ENCODE measurements at regions not wholly inside any gene's neighbourhood (a gene's known extent, or its start where the extent isn't known, plus 50 kb on each side); places are given as distances from the start of the nearest gene placed in this dataset.
"Not testable (repeated sequence)": the region's sequence is repeated elsewhere in the genome, so short reads cannot be mapped to it uniquely, and the experiment has no call there.

DNA sequence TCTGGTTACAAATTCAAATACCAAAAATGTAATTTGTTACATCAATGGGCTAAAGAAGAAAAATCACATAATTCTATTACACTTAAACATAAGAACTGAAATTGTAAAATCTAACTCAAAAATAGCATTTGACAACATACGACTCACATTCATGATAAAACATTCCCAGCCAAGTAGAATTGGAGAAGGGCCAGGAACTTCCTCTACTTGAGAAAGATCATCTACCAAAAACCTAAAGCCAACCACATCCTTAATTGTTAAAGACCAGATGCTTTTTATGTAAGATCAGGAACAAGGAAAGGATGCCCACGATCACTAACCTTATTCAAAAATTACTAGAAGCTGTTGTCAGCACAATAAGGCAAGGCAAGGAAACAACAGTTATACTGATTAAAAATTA lies 1819.8 kb upstream of the C9orf72 start:
- no peak for FAIRE-seq
- DNase-seq (ENCODE audit: insufficient read length, low spot score): no peak

DNA sequence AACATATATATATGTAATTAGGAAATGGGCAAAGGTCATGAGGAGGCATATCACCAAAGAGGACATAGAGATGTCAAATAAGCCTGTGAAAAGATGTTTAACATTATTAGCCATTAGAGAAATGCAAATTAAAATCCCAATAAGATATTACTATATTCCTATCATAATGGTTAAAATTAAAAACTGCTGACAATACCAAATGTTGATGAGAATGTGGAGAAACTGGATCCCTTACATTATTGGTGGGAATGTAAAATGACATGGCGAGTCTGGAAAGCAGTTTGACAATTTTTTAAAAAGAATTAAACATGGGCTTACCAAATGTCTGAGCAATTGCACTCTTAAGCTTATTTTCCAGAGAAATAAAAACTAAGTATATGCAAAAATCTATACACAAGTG lies 1821.6 kb upstream of the C9orf72 start:
- FAIRE-seq (no peak), DNase-seq (ENCODE audit: insufficient read length, low spot score) (no peak)

DNA sequence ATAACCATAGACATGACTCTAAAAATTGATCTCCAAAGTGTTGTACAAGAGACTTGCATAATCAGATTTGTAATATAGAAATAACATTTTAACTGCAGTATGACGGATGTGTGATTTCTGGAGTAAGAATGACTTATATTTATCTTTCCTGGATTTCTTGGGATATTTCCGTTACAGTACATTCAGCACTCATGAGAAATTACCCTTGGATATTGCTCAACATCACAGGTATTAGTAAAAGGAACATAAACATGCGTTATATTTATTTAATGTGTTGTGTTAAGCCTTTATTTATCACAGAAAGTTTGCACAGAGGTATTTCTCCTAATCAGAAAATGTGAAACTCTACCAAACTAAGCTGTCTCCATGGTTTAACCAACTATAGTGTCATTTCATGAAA lies 1823.9 kb upstream of the C9orf72 start:
- no peak for FAIRE-seq
- no peak for DNase-seq (ENCODE audit: insufficient read length, low spot score)

DNA sequence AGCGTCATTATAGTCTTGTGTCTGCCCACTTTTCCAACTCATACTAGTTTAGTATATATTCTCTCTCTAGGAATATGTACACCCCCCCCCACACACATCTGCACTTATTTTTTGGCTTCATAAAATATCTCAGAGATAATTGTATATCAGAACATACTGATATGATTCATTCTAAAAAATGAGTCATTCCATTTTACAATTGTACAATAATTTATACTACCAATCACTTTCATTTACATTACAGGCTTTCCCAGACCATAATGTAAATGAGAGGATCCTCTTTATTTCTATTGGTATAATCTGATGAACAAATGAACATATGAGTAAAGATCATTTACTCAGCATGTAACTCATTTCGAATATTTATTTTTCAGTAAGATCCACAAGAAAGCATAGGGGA lies 1842.9 kb upstream of the C9orf72 start:
- FAIRE-seq: no peak

DNA sequence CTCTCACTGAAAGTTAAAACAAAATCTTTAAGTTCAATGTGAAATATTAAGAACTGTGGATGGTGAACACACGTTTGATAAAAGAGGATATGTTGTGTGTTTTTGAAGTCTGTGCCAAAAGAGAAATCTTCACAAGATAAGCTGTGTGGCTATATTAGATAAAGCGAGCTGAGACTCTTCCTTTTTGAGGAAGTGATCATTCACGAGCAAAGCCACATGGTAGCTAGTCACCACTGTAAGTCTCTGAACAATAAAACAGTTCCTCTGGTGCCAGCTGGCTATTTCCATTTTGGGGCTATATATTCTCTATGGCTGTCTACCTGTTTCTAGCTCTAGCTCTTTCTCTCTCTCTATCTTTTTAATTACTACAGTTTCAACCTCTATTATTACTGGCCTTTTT lies 1849.2 kb upstream of the C9orf72 start:
- DNase-seq (ENCODE audit: insufficient read length, low spot score) (no peak), FAIRE-seq (no peak)

More for the DNA sequence above, 1842.9 kb upstream of the C9orf72 start:
- no peak for DNase-seq (ENCODE audit: insufficient read length, low spot score)

DNA sequence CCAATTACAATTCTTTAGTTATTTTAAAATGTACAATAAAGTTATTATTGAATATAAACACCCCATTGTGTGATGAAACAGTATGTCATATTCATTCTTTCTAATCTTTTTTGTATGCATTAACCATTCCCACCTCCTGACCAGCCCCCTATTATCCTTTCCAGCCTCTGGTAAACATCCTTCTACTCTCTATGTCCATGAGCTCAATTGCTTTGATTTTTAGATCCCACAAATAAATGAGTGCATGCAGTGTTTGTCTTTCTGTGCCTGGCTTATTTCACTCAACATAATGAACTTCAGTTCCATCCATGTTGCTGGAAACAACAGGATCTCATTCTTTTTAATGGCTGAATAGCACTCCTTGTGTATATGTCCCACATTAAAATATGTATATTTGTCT lies 1858.9 kb upstream of the C9orf72 start:
- FAIRE-seq (no peak), DNase-seq (ENCODE audit: insufficient read length, low spot score) (no peak)

DNA sequence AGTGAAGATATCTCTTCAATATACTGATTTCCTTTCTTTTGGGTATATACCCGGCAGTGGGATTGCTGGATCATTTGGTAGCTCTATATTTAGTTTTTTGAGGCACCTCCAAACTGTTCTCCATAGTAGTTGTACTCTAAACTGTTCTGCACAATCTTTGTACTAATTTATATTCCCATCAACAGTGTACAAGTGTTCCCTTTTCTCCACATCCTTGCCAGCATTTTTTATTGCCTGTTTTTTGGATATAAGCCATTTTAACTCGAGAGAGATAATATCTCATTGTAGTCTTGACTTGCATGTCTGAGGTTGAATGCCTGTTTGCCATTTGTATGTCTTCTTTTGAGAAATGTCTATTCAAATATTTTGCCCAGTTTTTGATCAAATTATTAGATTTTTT lies 1859.4 kb upstream of the C9orf72 start:
- not testable (repeated sequence) for DNase-seq (ENCODE audit: insufficient read length, low spot score); FAIRE-seq

DNA sequence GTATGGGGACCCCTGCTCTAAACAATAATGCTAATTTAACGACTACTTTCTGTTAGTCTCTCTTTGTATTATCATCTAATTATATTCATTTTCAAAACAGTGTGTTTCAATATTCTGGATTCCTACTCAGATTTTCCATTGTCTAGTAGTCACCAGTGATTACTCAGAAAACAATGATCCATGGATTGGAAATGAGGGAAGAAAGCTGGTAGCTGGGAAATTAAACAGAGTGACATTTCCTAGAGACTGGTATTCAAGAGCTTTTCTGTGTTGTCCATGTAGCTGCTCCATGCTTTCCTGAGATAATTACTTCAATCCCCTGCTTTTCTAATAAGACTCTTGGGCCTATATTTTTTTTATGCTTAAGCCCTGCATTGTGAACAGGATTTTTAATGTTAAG lies 1862.1 kb upstream of the C9orf72 start:
- FAIRE-seq: no peak
- DNase-seq (ENCODE audit: insufficient read length, low spot score): no peak

DNA sequence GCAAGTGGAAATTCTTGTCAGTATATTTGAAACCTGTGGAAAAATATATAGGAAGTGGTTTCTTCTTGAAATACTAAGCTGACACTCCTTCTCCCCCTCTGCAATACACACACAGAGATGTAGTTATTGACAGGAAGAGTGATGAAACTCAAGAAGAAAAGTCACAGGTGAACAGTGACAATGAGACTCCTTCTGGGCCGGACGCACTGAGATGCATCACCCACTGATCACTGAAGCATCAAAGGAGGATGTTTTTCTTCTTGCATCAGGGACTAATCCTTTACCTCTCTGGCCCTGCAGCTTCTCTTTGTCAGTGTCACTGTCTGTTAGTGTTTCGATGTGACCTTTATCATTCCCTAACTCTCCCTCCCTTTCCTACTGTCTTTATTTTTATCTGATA lies 1864.2 kb upstream of the C9orf72 start:
- no peak for FAIRE-seq

DNA sequence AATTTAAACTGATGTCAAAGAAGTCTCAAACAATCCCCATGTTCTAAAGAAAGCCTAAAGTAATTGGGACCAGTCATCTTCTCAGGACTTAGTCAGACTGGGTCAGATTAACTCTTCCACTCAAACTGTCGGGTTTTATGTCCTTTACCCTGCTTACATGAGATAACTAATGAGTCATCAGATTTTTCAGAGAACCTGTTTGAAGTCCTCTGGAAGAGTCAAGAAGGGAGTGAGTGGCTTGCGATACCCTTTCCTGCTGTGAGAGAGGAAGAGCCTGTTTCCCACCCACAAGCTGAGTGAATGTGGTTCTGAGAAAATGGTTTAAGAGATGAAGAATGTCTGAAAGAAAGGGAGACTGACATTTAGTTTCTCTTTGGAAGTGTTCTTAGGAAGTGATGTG lies 1866.7 kb upstream of the C9orf72 start:
- FAIRE-seq: no peak
- DNase-seq (ENCODE audit: insufficient read length, low spot score): no peak

More for the DNA sequence above, 1864.2 kb upstream of the C9orf72 start:
- no peak for DNase-seq (ENCODE audit: insufficient read length, low spot score)

DNA sequence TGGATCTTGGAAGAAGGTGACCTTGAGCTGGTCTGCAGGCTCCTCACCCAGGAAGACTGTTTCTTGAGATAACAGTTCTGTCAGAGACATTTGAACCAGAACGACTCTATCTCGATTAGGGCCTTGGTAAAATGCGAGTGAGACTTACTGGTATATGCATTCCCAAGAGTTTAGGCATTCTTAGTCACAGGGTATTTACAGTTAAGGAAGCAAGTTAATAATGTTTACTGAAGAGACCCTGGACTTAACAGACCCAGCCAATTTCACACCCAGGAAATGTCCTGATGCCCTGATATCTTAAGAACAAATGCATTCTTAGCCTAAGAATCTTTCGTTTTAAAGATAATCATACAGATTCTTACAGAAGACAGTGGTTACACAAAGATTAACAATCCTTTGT lies 1867.2 kb upstream of the C9orf72 start:
- DNase-seq (ENCODE audit: insufficient read length, low spot score): no peak
- no peak for FAIRE-seq

DNA sequence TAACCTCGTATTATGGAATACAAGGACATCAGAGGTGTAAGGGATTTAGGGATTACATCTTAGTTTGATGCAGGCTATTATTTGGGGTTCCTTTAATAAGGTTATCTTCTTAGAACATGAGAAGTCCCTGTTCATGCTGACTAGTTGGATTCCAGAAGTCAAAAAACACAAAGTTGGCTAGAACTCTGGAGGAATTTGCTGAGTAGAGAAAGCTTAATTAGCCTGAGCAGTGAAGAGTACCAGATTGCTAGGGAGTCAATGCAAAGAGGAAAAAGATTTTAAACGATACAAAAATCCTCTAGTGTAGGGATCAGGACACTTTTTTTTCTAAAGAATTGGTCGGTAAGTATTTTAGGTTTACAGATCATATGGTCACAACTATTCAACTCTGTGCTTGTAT lies 1872.5 kb upstream of the C9orf72 start:
- DNase-seq (ENCODE audit: insufficient read length, low spot score) (no peak), FAIRE-seq (no peak)

DNA sequence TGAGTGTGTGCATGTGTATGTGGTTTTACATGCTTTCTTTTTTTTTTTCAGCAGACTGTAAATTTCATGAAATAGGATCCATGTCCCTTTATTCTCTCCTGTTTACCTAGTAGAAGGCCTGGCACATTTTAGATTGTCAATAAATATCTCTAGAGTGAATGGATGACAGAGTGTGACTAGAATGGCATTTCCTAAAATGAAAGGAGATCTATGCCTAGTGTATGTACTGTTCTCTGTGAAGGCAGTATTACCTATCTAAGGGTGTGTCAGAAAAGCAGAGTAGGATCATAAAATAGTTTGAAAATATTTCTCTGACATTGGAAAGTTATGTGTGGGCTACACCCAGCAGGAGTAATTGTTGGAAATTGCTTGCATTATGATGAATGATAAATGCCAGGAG lies 1876.0 kb upstream of the C9orf72 start:
- FAIRE-seq (no peak), DNase-seq (ENCODE audit: insufficient read length, low spot score) (no peak)

DNA sequence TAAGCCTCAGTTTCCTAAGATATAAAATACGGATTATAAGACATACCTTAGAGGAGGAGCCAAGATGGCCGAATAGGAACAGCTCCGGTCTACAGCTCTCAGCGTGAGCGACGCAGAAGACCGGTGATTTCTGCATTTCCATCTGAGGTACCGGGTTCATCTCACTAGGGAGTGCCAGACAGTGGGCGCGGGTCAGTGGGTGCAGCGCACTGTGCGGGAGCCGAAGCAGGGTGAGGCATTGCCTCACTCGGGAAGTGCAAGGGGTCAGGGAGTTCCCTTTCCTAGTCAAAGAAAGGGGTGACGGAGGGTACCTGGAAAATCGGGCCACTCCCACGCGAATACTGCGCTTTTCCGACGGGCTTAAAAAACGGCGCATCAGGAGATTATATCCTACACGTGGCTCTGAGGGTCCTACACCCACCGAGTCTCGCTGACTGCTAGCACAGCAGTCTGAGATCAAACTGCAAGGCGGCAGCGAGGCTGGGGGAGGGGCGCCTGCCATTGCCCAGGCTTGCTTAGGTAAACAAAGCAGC lies 1877.1 kb upstream of the C9orf72 start:
- not testable (repeated sequence) for DNase-seq (ENCODE audit: insufficient read length, low spot score); FAIRE-seq

DNA sequence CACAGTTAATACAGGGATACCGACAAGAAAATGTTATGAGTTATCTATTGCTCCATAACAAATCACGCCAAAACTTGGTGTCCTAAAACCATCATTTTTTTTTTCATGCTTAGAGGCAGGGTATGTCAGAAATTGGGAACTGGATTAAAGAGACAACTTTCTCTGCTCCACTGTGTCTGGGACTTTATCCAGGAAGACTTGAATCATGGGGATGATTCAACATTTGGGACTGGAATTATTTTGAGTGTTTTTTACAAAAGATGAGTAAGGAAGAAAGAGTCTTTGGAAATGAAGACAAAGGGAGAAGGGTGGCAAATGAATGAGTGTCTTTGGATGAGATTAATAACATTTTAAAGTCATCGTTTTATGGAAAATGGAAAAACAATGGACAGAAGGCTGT lies 1883.7 kb upstream of the C9orf72 start:
- DNase-seq (ENCODE audit: insufficient read length, low spot score) (no peak), FAIRE-seq (no peak)

DNA sequence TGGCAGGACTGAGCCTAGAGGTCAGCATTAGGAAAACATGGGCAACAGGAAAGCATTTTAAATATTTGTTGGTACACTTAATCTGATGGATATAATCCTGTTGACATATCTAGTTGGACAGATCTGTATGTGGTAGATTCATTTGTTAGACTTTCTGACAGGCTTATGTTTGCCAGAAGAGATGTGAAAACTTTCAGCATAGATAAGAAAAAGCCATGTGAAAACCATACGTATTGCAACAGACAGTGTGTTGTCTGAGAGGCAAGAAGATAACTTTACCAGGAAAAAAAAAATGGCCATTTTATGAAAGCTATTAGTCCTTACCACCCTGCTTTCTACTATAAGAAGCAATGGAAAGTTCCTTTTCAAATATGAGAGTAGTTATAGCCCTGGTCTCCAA lies 1902.2 kb upstream of the C9orf72 start:
- FAIRE-seq (no peak), DNase-seq (ENCODE audit: insufficient read length, low spot score) (no peak)

DNA sequence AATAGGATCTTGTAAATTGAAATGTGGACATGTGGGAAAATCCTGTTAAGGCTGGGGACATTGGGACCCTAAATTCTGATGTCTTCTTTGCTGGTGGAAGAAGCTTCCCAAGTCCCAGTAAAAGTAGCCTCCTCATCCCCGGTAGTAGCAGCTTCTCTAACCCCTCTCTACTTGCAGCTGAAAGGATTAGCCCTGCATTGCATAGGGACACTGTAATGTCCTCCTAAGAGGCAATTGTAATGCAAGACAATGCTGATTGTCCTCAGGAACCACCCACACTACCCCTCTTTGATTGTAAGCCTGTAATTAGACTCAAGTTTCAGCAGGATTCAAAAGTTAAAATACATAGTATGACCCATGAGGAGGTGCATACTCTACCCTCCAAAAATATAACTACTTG lies 1938.4 kb upstream of the C9orf72 start:
- DNase-seq (ENCODE audit: insufficient read length, low spot score) (no peak), FAIRE-seq (no peak)

DNA sequence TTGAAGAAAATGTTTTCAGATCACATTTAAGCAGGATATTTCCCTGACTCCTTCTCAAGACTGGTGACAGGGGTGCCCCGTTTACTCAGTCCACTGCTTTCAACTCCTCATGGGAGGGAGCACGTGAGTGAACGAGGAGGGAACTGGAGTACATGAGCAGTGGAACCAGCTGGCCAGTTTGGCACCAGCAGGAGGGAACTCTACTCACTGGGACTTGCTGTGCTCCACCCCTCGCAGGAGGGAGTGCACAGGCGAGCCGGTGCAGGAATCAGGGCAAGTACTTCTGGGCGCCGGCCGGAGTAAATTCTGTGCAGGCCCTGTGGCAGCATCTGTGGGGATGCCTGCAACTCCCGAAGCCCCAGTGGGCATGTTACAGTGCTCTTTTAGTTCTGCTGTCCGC lies 1941.1 kb upstream of the C9orf72 start:
- DNase-seq (ENCODE audit: insufficient read length, low spot score) (no peak), FAIRE-seq (no peak)

DNA sequence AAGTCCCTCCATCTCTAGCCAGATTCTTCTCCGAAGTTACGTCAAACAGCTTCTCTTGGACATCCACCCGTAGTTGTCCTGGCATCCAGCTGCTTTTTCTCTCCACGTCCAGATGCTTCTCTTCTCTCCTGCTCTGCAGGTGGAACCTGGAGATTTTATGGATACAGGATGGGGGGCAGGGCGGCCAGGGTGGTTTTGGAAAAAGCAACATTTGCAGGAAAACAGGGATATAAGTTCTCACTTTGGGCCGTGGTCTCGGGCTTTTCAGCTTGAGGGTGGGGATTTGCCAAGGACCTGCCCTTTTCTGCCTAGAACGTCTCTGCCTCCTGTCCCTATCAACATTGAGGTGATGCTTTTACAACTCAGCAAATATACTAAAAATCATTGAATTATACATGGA lies 1941.6 kb upstream of the C9orf72 start:
- DNase-seq (ENCODE audit: insufficient read length, low spot score) (no peak), FAIRE-seq (no peak)

DNA sequence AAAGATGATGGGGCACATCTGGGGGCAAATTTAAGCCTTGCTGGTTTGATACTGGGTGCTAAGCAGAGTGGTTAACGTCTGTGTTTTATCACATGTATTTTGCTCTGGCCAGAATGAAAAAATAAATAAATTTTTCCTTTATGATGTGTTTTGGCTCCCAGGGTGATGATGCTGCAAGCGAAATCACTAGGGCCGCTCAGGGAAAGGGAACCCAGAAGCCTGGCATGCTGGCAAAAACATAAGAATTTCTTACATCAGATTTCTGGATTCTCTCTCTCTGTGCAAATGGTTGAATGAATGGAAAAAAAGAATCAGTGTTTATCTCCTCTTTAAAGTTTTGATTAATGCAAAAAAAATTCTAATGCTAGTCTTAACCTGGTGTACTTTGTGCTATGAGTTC lies 1975.2 kb upstream of the C9orf72 start:
- DNase-seq (ENCODE audit: insufficient read length, low spot score) (no peak), FAIRE-seq (no peak)

DNA sequence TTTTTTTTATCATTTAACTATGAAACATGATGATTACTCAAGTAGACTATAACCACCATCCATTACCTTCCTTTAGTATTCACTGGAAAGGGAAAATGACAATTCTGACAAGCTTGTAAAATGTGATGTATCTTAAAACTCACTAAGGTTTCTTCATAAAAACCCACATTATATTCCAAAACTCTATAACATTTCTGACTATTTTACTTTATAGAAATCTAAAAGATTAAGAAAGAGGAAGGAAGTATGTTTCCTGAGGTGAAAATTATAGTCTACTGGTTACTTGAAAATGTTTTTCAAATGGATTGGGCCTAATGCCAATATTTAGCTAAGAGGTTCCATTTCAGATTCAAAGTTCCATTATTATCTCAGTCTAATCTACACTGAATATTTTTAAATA lies 1982.2 kb upstream of the C9orf72 start:
- no peak for FAIRE-seq

DNA sequence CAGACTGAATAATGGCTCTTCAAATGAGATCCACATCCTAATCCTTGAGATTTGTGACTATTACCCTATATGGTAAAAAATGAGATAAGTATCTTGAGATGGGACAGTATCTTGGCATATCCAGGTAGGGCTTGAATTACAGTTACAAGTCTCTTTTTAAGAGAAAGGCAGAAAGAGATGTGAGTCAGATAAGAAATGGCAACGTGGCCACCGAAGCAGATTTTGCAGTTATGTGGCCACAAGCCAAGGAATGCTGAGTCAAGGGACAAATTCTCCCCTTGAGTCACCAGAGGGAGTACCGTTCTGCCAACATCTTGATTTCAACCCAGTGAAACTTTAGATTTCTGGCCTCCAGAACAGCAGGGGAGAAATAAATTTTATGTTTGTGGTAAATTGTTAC lies 1983.0 kb upstream of the C9orf72 start:
- FAIRE-seq (no peak), DNase-seq (ENCODE audit: insufficient read length, low spot score) (no peak)

More for the DNA sequence above, 1982.2 kb upstream of the C9orf72 start:
- no peak for DNase-seq (ENCODE audit: insufficient read length, low spot score)

DNA sequence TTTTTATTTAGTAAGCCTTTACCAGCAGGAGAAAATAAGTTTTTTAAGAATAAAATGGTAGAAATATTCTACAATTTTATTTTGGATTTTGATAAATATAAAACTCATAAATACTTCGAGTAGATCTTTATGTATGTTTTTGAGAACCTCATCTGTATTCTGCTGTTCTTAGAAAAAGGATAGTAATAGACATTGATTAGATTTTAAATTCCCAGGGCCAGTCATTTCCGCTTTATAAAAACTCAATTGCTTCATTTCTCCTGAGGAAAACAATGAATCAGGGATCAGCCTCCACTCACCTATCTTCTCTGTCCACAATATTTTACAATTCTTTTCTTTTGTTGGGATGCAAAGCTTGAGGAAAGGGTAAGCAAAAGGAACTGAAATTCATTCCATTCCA lies 1983.5 kb upstream of the C9orf72 start:
- DNase-seq (ENCODE audit: insufficient read length, low spot score): no peak
- no peak for FAIRE-seq

All from HTR-8/SVneo (cell line).